Sigmoid colon (tissue), 6 donors: ENCODE measurements at regions not wholly inside any gene's neighbourhood (a gene's known extent, or its start where the extent isn't known, plus 50 kb on each side); places are given as distances from the start of the nearest gene placed in this dataset.
A peak's percentile ranks its signal among the peaks of the same experiment; 100 is the strongest.

Source experiments
- DNase-seq: peaks from one replicate; pipeline ENCODE4 v3.0.0-alpha.2; 2019
- H3K27ac ChIP-seq, 4 donors: fragments of 200-600 bp; sonication (generic); one replicate each; pipeline ENCODE4 v1.5.1; 2016 to 2019; ENCODE audit warnings: mild to moderate bottlenecking in 1 of 4
- H3K27me3 ChIP-seq, 3 donors: fragments of 200-600 bp; sonication (generic); one replicate each; pipeline ENCODE4 v1.5.1; 2019; ENCODE audit warnings: mild to moderate bottlenecking in 1 of 3
- H3K36me3 ChIP-seq, 4 donors: fragments of 200-600 bp; sonication (generic); one replicate each; pipeline ENCODE4 v1.5.1; 2016 to 2019
- H3K4me1 ChIP-seq, 4 donors: fragments of 200-600 bp; sonication (generic); one replicate each; pipeline ENCODE4 v1.5.1; 2017 to 2019
- H3K4me3 ChIP-seq, 4 donors: fragments of 200-600 bp; sonication (generic); one replicate each; pipeline ENCODE4 v1.5.1; 2017 to 2019; ENCODE audit warnings: mild to moderate bottlenecking in 2 of 4, moderate library complexity in 1 of 4
- H3K9me3 ChIP-seq, 4 donors: fragments of 200-600 bp in 3 of 4; sonication (generic) in 3 of 4; one replicate each; pipeline versions ENCODE4 v1.5.1 to v1.6.1; 2013 to 2019
- CTCF ChIP-seq, 4 experiments: fragments of 450-650 bp in 3 of 4; fragments of 200-600 bp in 1 of 4; IDR thresholded peaks; one replicate each; pipeline ENCODE4 v1.5.1; 2016 to 2019; ENCODE audit warnings: antibody characterized with exemption in 4 of 4, mild to moderate bottlenecking in 3 of 4, moderate library complexity in 2 of 4
- EP300 ChIP-seq, 4 donors: sonication (generic); formaldehyde crosslinking; IDR thresholded peaks; one replicate each; pipeline ENCODE4 v1.6.1; 2017; ENCODE audit warnings: antibody characterized with exemption in 4 of 4
- POLR2A ChIP-seq, 2 donors: fragments of 450-650 bp; IDR thresholded peaks; one replicate each; pipeline ENCODE4 v1.6.1; 2016; ENCODE audit warnings: antibody characterized with exemption in 2 of 2, mild to moderate bottlenecking in 2 of 2, moderate library complexity in 2 of 2
- POLR2AphosphoS5 ChIP-seq, 4 donors: sonication (generic); formaldehyde crosslinking; IDR thresholded peaks; one replicate each; pipeline ENCODE4 v1.6.1; 2017; ENCODE audit warnings: antibody characterized with exemption in 4 of 4
- WGBS, 2 donors: extraction: QIAGEN DNeasy Blood & Tissue Kit; methylation state at CpG; one replicate each; pipeline ENCODE4 v1.1.7; 2013; 5-methylcytosine and 5-hydroxymethylcytosine counted together
- intact Hi-C: fragments of 100-400 bp; cut with DNase I; formaldehyde crosslinking; loops from one replicate; pipeline ENCODE4 v1.15.1; 2023
- donor health status: healthy with polysubstance abuse.
- donor health status: healthy.

- WGBS, 2 donors: 74 to 77% methylated on average over 3 of the region's 3 CpGs
- H3K27ac ChIP-seq: no peak overlapping the region
These were observed 268.3 kb upstream of the OR4E1 start for GRCh38 chr14:21941885-21942284.

GRCh38 chr14:21940887-21941856, 267.6 kb upstream of the OR4E1 start:
- H3K36me3 ChIP-seq: no peaks in the 10 kb centered on the region
- no peak overlapping the region for H3K4me3 ChIP-seq
- H3K9me3 ChIP-seq: no peaks in the 10 kb centered on the region
- H3K4me1 ChIP-seq: peaks cover 0 to 10% (median 1%) of the 10 kb centered on the region in 4 donors
- WGBS, 2 donors: 56 to 60% methylated on average over 7 of the region's 7 CpGs
- H3K27me3 ChIP-seq: no peaks in the 10 kb centered on the region
- no peak overlapping the region for H3K27ac ChIP-seq
- TF ChIP-seq POLR2AphosphoS5 (IDR thresholded peaks at IDR 0.05) (no peak), CTCF (IDR thresholded peaks at IDR 0.05) (peak in 1 of 4 experiments; percentile 33)
- intact Hi-C loops: no loop called here
- DNase-seq: no peak

More at GRCh38 chr14:21941885-21942284, 268.3 kb upstream of the OR4E1 start:
- TF ChIP-seq CTCF (IDR thresholded peaks at IDR 0.05): no peak
- TF ChIP-seq POLR2AphosphoS5 (IDR thresholded peaks at IDR 0.05): peak in 2 of 4 donors; percentile 53 to 56
- no peaks in the 10 kb centered on the region for H3K27me3 ChIP-seq
- H3K9me3 ChIP-seq: no peaks in the 10 kb centered on the region
- intact Hi-C loops: no loop called here
- peaks cover 0 to 10% (median 1%) of the 10 kb centered on the region in 4 donors for H3K4me1 ChIP-seq
- no peak overlapping the region for H3K4me3 ChIP-seq
- no peaks in the 10 kb centered on the region for H3K36me3 ChIP-seq
- no peak for DNase-seq

GRCh38 chr14:21939836-21940235, 266.2 kb upstream of the OR4E1 start:
- no peak overlapping the region for H3K27ac ChIP-seq
- H3K9me3 ChIP-seq: no peaks in the 10 kb centered on the region
- H3K4me3 ChIP-seq: no peak overlapping the region
- no peak for DNase-seq
- peaks cover 0 to 10% (median 1%) of the 10 kb centered on the region in 4 donors for H3K4me1 ChIP-seq
- WGBS, 2 donors: 43 to 68% methylated on average over 1 of the region's 1 CpG
- intact Hi-C loops: loop anchor here (5.0 kb wide), 1 partner anchor 63 kb away; no protein-coding TSS in a partner anchor
- H3K27me3 ChIP-seq: no peaks in the 10 kb centered on the region
- TF ChIP-seq POLR2A (IDR thresholded peaks at IDR 0.05): no peak
- TF ChIP-seq POLR2AphosphoS5 (IDR thresholded peaks at IDR 0.05): no peak
- no peak for TF ChIP-seq EP300 (IDR thresholded peaks at IDR 0.05)
- TF ChIP-seq CTCF (IDR thresholded peaks at IDR 0.05): no peak
- H3K36me3 ChIP-seq: no peaks in the 10 kb centered on the region

- intact Hi-C loops: loop anchor here (5.0 kb wide), 1 partner anchor 61 kb away; no protein-coding TSS in a partner anchor
- Histone ChIP-seq H3K9me3 (no peaks in the 10 kb centered on the region), H3K27ac (no peak overlapping the region), H3K4me3 (no peak overlapping the region), H3K4me1 (peaks cover 0 to 10% (median 1%) of the 10 kb centered on the region in 4 donors), H3K36me3 (no peaks in the 10 kb centered on the region), H3K27me3 (no peaks in the 10 kb centered on the region)
- TF ChIP-seq CTCF (IDR thresholded peaks at IDR 0.05) (no peak), POLR2AphosphoS5 (IDR thresholded peaks at IDR 0.05) (no peak), EP300 (IDR thresholded peaks at IDR 0.05) (no peak), POLR2A (IDR thresholded peaks at IDR 0.05) (no peak)
- 65 to 87% methylated on average over 2 of the region's 2 CpGs for WGBS, 2 donors
- DNase-seq: no peak
These were observed 264.4 kb upstream of the OR4E1 start for GRCh38 chr14:21937996-21938395.
